ENCODE measurements at regions not wholly inside any gene's neighbourhood (a gene's known extent, or its start where the extent isn't known, plus 50 kb on each side); places are given as distances from the start of the nearest gene placed in this dataset.

DNA sequence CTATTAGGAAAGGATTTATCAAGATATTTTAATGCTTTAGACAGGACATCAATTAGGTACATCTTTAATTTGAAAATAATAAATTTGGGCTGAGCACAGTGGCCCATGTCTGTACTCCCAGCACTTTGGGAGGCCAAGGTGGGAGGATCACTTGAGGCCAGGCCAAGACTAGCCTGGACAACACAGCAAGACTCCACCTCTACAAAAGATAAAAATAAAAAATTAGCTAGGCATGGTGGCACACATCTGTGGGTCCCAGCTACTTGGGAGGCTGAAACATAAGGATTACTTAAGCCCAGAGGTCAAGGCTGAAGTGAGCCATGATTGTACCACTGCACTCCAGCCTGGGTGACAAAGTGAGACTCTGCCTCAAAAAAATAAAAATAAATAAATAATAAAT, 59.6 kb upstream of the IRF2 start:
- DNase-seq (ENCODE audit: low spot score), result no peak
- intact Hi-C loops (cut with micrococcal nuclease; ENCODE audit: unreplicated experiment), result no loop called here
- peaks cover 11% of the 10 kb centered on the region; the same call in 1 of the 2 replicates for H3K79me2 ChIP-seq (ENCODE audit: insufficient read depth, low read depth, low read length)
- BruUV-seq (replicated peaks), result no TSS peak
- ChIA-PET CTCF (ENCODE audit: unreplicated experiment) (interaction anchor here (1.5 kb wide), 1 partner anchor 268 kb away, joined by 5 read pairs; no protein-coding TSS in a partner anchor), POLR2A (interaction anchor here (0.5 to 4.5 kb wide), 14 partner anchors 8 to 1678 kb away, joined by 3 to 76 read pairs (median 4); no protein-coding TSS in a partner anchor)
- no peaks in the 10 kb centered on the region for H4K20me1 ChIP-seq (ENCODE audit: insufficient read depth, low read length)
- H3K9me3 ChIP-seq (ENCODE audit: low read length), result peaks cover 7% of the 10 kb centered on the region; the same call in 1 of the 2 replicates
- H3K4me2 ChIP-seq (ENCODE audit: low read length), result peak overlapping the region; percentile 82
- H3K9me2 ChIP-seq (ENCODE audit: insufficient read depth, low read length), result no peaks in the 10 kb centered on the region
- no peak for TF ChIP-seq EZH2phosphoT487 (IDR thresholded peaks at IDR 0.05; ENCODE audit: borderline replicate concordance, low read depth, low read length)
- no peak for TF ChIP-seq CTCF (conservative IDR thresholded peaks at IDR 0.05; ENCODE audit: low read length)
- H3K36me3 ChIP-seq (ENCODE audit: insufficient read depth, low read length), result no peaks in the 10 kb centered on the region; the same call in 1 of the 2 replicates
- H3K4me1 ChIP-seq (ENCODE audit: insufficient read depth, low read length, poor library complexity, severe bottlenecking), result peaks cover 48% of the 10 kb centered on the region
- H3K27ac ChIP-seq (ENCODE audit: low read depth, low read length, poor library complexity, severe bottlenecking), result peak overlapping the region; percentile 82
- H3K4me3 ChIP-seq (ENCODE audit: low read depth, low read length, poor library complexity, severe bottlenecking), result no peak overlapping the region
- no peak overlapping the region for H2AFZ ChIP-seq (ENCODE audit: low read length)

DNA sequence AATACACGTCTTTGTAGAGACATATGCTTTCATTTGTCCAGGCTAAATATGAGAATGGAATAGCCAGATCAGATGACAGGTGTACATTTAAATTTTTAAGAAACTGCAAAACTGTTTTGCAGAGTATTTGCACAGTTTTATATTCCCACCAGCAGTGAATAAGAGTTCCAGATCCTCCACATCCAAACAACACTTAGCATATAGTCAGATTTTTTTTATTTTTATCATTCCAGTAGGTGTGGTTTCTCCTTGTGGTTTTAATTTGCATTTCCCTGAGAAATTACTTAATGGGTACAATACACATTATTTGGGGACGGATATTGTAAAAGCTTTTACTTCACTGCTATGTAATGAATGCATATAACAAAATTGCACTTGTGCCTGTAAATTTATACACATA, 56.7 kb upstream of the IRF2 start:
- CTCF ChIA-PET (ENCODE audit: unreplicated experiment), result no interaction called here
- peaks cover 7% of the 10 kb centered on the region; the same call in 1 of the 2 replicates for H3K9me3 ChIP-seq (ENCODE audit: low read length)
- no peak overlapping the region for H3K4me2 ChIP-seq (ENCODE audit: low read length)
- H4K20me1 ChIP-seq (ENCODE audit: insufficient read depth, low read length), result no peaks in the 10 kb centered on the region
- no peaks in the 10 kb centered on the region for H3K9me2 ChIP-seq (ENCODE audit: insufficient read depth, low read length)
- H2AFZ ChIP-seq (ENCODE audit: low read length), result no peak overlapping the region
- H3K4me3 ChIP-seq (ENCODE audit: low read depth, low read length, poor library complexity, severe bottlenecking), result no peak overlapping the region
- TF ChIP-seq EZH2phosphoT487 (IDR thresholded peaks at IDR 0.05; ENCODE audit: borderline replicate concordance, low read depth, low read length) (no peak), CTCF (conservative IDR thresholded peaks at IDR 0.05; ENCODE audit: low read length) (no peak)
- POLR2A ChIA-PET, result interaction anchor here (0.7 to 0.8 kb wide), 2 partner anchors 169 to 194 kb away, joined by 3 read pairs; no protein-coding TSS in a partner anchor
- DNase-seq (ENCODE audit: low spot score), result no peak
- H3K36me3 ChIP-seq (ENCODE audit: insufficient read depth, low read length), result no peaks in the 10 kb centered on the region; the same call in 1 of the 2 replicates
- intact Hi-C loops (cut with micrococcal nuclease; ENCODE audit: unreplicated experiment), result no loop called here
- H3K79me2 ChIP-seq (ENCODE audit: insufficient read depth, low read depth, low read length), result peaks cover under 1% of the 10 kb centered on the region; the same call in 1 of the 2 replicates
- no peak overlapping the region for H3K27ac ChIP-seq (ENCODE audit: low read depth, low read length, poor library complexity, severe bottlenecking)
- H3K4me1 ChIP-seq (ENCODE audit: insufficient read depth, low read length, poor library complexity, severe bottlenecking), result peaks cover 40% of the 10 kb centered on the region
- BruUV-seq (replicated peaks), result no TSS peak

GRCh38 chr4:184529283-184529682, 54.9 kb upstream of the IRF2 start:
- Histone ChIP-seq H3K9me2 (ENCODE audit: insufficient read depth, low read length) (no peaks in the 10 kb centered on the region), H3K9me3 (ENCODE audit: low read length) (peaks cover 7% of the 10 kb centered on the region; the same call in 1 of the 2 replicates), H2AFZ (ENCODE audit: low read length) (no peak overlapping the region), H3K4me2 (ENCODE audit: low read length) (no peak overlapping the region), H3K79me2 (ENCODE audit: insufficient read depth, low read depth, low read length) (no peaks in the 10 kb centered on the region), H3K27ac (ENCODE audit: low read depth, low read length, poor library complexity, severe bottlenecking) (no peak overlapping the region), H3K4me3 (ENCODE audit: low read depth, low read length, poor library complexity, severe bottlenecking) (no peak overlapping the region), H3K36me3 (ENCODE audit: insufficient read depth, low read length) (no peaks in the 10 kb centered on the region; the same call in 1 of the 2 replicates), H3K4me1 (ENCODE audit: insufficient read depth, low read length, poor library complexity, severe bottlenecking) (peaks cover 22% of the 10 kb centered on the region), H4K20me1 (ENCODE audit: insufficient read depth, low read length) (no peaks in the 10 kb centered on the region)
- ChIA-PET CTCF (ENCODE audit: unreplicated experiment) (no interaction called here), POLR2A (interaction anchor here (0.7 kb wide), 2 partner anchors 69 to 292 kb away, joined by 3 to 4 read pairs; no protein-coding TSS in a partner anchor)
- intact Hi-C loops (cut with micrococcal nuclease; ENCODE audit: unreplicated experiment), result no loop called here
- TF ChIP-seq CTCF (conservative IDR thresholded peaks at IDR 0.05; ENCODE audit: low read length) (no peak), EZH2phosphoT487 (IDR thresholded peaks at IDR 0.05; ENCODE audit: borderline replicate concordance, low read depth, low read length) (no peak)
- no TSS peak for BruUV-seq (replicated peaks)
- no peak for DNase-seq (ENCODE audit: low spot score)

All from OCI-LY7 (cell line).